ENCODE measurements at regions not wholly inside any gene's neighbourhood (a gene's known extent, or its start where the extent isn't known, plus 50 kb on each side); places are given as distances from the start of the nearest gene placed in this dataset.

DNA sequence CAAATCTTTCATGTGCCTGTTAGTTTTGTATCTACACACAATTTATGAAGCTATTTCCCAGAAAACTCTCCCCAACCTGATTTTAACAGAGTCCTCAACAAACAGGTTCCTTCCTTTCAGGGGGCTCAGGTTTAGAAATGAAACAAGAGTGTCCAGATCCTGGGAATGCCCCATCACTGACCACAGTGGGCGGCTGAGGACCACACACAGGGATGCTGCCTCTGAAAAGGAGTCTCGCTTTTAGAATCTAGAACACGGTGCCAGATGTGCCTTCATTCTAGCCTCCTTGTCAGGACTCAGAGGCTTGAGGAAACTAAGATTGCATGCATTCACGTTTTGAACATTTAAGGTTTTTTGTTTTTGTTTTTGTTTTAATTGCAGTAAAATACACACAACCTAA lies 115.0 kb downstream of the FOXB1 start (continued):
- TF ChIP-seq, protein P1, sequence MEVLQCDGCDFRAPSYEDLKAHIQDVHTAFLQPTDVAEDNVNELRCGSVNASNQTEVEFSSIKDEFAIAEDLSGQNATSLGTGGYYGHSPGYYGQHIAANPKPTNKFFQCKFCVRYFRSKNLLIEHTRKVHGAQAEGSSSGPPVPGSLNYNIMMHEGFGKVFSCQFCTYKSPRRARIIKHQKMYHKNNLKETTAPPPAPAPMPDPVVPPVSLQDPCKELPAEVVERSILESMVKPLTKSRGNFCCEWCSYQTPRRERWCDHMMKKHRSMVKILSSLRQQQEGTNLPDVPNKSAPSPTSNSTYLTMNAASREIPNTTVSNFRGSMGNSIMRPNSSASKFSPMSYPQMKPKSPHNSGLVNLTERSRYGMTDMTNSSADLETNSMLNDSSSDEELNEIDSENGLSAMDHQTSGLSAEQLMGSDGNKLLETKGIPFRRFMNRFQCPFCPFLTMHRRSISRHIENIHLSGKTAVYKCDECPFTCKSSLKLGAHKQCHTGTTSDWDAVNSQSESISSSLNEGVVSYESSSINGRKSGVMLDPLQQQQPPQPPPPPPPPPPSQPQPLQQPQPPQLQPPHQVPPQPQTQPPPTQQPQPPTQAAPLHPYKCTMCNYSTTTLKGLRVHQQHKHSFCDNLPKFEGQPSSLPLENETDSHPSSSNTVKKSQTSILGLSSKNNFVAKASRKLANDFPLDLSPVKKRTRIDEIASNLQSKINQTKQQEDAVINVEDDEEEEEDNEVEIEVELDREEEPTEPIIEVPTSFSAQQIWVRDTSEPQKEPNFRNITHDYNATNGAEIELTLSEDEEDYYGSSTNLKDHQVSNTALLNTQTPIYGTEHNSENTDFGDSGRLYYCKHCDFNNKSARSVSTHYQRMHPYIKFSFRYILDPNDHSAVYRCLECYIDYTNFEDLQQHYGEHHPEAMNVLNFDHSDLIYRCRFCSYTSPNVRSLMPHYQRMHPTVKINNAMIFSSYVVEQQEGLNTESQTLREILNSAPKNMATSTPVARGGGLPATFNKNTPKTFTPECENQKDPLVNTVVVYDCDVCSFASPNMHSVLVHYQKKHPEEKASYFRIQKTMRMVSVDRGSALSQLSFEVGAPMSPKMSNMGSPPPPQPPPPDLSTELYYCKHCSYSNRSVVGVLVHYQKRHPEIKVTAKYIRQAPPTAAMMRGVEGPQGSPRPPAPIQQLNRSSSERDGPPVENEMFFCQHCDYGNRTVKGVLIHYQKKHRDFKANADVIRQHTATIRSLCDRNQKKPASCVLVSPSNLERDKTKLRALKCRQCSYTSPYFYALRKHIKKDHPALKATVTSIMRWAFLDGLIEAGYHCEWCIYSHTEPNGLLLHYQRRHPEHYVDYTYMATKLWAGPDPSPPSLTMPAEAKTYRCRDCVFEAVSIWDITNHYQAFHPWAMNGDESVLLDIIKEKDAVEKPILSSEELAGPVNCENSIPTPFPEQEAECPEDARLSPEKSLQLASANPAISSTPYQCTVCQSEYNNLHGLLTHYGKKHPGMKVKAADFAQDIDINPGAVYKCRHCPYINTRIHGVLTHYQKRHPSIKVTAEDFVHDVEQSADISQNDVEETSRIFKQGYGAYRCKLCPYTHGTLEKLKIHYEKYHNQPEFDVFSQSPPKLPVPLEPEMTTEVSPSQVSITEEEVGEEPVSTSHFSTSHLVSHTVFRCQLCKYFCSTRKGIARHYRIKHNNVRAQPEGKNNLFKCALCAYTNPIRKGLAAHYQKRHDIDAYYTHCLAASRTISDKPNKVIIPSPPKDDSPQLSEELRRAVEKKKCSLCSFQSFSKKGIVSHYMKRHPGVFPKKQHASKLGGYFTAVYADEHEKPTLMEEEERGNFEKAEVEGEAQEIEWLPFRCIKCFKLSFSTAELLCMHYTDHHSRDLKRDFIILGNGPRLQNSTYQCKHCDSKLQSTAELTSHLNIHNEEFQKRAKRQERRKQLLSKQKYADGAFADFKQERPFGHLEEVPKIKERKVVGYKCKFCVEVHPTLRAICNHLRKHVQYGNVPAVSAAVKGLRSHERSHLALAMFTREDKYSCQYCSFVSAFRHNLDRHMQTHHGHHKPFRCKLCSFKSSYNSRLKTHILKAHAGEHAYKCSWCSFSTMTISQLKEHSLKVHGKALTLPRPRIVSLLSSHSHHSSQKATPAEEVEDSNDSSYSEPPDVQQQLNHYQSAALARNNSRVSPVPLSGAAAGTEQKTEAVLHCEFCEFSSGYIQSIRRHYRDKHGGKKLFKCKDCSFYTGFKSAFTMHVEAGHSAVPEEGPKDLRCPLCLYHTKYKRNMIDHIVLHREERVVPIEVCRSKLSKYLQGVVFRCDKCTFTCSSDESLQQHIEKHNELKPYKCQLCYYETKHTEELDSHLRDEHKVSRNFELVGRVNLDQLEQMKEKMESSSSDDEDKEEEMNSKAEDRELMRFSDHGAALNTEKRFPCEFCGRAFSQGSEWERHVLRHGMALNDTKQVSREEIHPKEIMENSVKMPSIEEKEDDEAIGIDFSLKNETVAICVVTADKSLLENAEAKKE (CRISPR knock-in tag; IDR thresholded peaks at IDR 0.05): no peak
- TF ChIP-seq EZH2 (IDR thresholded peaks at IDR 0.05; ENCODE audit: low read depth, unreplicated experiment): no peak

DNA sequence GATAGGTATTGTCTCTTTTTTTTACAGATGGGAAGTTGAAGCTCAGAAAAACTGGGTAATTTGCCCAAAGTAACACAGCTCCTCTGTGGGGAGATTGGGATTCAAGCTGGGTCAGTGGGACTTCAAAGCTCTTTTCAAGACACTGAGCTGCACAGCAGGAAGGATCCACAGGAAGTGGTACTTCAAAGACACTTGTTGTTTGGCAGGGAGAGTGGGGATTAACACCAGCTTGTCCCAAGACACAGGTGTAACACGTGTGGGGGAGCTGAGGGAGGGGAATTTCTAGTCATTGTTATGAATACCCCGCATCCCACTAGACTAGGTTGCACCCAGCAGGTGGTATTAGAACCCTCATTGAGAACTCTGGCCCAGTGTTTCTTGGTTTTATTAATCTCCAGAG lies 116.0 kb downstream of the FOXB1 start:
- Mint-ChIP-seq H3K27me3 (ENCODE audit: insufficient read depth, low read depth, poor library complexity) (peaks cover 17% of the 10 kb centered on the region), H3K9me3 (no peaks in the 10 kb centered on the region), H3K4me1 (peaks cover 65% of the 10 kb centered on the region), H3K36me3 (ENCODE audit: low read depth) (no peaks in the 10 kb centered on the region), H3K27ac (no peak overlapping the region), H3K4me3 (peak overlapping the region; percentile 31)
- Histone ChIP-seq H4K20me1 (replicated peaks; ENCODE audit: insufficient read depth) (no peaks in the 10 kb centered on the region), H3K4me1 (ENCODE audit: insufficient read depth) (peaks cover 66% of the 10 kb centered on the region), H3K27me3 (ENCODE audit: insufficient read depth) (peaks cover 43% of the 10 kb centered on the region), H3F3A (replicated peaks; ENCODE audit: low read depth) (peaks cover 19% of the 10 kb centered on the region; the same call in 1 of the 2 replicates), H2AFZ (no peak overlapping the region), H3K9me2 (ENCODE audit: insufficient read depth) (no peaks in the 10 kb centered on the region), H3K27ac (ENCODE audit: low read depth) (peak overlapping the region; percentile 20; the same call in 1 of the 2 replicates), H3K4me2 (peak overlapping the region; percentile 68), H3K4me3 (peak overlapping the region; percentile 45), H3K36me3 (ENCODE audit: insufficient read depth) (no peaks in the 10 kb centered on the region), H3K79me2 (replicated peaks; ENCODE audit: insufficient read depth) (no peaks in the 10 kb centered on the region)
- ATAC-seq (peak; percentile 58), DNase-seq (ENCODE audit: low spot score) (peak; percentile 60)
- TF ChIP-seq POLR2AphosphoS5 (IDR thresholded peaks at IDR 0.05; ENCODE audit: low read depth) (peak; percentile 42; the same call in 1 of the 2 replicates), NANOG (IDR thresholded peaks at IDR 0.05; ENCODE audit: borderline replicate concordance) (peak; percentile 67; the same call in 1 of the 2 replicates)
- TF ChIP-seq, protein P2, sequence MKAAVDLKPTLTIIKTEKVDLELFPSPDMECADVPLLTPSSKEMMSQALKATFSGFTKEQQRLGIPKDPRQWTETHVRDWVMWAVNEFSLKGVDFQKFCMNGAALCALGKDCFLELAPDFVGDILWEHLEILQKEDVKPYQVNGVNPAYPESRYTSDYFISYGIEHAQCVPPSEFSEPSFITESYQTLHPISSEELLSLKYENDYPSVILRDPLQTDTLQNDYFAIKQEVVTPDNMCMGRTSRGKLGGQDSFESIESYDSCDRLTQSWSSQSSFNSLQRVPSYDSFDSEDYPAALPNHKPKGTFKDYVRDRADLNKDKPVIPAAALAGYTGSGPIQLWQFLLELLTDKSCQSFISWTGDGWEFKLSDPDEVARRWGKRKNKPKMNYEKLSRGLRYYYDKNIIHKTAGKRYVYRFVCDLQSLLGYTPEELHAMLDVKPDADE (IDR thresholded peaks at IDR 0.05): peak; percentile 69
- TF ChIP-seq, protein P3, sequence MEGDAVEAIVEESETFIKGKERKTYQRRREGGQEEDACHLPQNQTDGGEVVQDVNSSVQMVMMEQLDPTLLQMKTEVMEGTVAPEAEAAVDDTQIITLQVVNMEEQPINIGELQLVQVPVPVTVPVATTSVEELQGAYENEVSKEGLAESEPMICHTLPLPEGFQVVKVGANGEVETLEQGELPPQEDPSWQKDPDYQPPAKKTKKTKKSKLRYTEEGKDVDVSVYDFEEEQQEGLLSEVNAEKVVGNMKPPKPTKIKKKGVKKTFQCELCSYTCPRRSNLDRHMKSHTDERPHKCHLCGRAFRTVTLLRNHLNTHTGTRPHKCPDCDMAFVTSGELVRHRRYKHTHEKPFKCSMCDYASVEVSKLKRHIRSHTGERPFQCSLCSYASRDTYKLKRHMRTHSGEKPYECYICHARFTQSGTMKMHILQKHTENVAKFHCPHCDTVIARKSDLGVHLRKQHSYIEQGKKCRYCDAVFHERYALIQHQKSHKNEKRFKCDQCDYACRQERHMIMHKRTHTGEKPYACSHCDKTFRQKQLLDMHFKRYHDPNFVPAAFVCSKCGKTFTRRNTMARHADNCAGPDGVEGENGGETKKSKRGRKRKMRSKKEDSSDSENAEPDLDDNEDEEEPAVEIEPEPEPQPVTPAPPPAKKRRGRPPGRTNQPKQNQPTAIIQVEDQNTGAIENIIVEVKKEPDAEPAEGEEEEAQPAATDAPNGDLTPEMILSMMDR (conservative IDR thresholded peaks at IDR 0.05; ENCODE audit: low read depth in 2 of 2): no peak
